ENCODE measurements at regions not wholly inside any gene's neighbourhood (a gene's known extent, or its start where the extent isn't known, plus 50 kb on each side); places are given as distances from the start of the nearest gene placed in this dataset.

GRCh38 chr12:87376722-87377121 lies 652.5 kb downstream of the C12orf50 start:
- TF ChIP-seq POLR2A (IDR thresholded peaks at IDR 0.05) = no peak
- TF ChIP-seq CTCF (IDR thresholded peaks at IDR 0.05) = no peak

Data from prostate gland (tissue), 2 donors.